GM20000 (cell line): ENCODE measurements at regions not wholly inside any gene's neighbourhood (a gene's known extent, or its start where the extent isn't known, plus 50 kb on each side); places are given as distances from the start of the nearest gene placed in this dataset.

Experiments
- DNase-seq: peaks from one replicate; pipeline ENCODE4 v3.0.0; 2012; ENCODE audit warnings: low spot score
- CTCF ChIP-seq: IDR thresholded peaks from 2 replicates; pipeline ENCODE4 v1.5.1; 2012; ENCODE audit warnings: mild to moderate bottlenecking, control low read depth; ENCODE audit errors: extremely low read depth, missing control alignments

DNA sequence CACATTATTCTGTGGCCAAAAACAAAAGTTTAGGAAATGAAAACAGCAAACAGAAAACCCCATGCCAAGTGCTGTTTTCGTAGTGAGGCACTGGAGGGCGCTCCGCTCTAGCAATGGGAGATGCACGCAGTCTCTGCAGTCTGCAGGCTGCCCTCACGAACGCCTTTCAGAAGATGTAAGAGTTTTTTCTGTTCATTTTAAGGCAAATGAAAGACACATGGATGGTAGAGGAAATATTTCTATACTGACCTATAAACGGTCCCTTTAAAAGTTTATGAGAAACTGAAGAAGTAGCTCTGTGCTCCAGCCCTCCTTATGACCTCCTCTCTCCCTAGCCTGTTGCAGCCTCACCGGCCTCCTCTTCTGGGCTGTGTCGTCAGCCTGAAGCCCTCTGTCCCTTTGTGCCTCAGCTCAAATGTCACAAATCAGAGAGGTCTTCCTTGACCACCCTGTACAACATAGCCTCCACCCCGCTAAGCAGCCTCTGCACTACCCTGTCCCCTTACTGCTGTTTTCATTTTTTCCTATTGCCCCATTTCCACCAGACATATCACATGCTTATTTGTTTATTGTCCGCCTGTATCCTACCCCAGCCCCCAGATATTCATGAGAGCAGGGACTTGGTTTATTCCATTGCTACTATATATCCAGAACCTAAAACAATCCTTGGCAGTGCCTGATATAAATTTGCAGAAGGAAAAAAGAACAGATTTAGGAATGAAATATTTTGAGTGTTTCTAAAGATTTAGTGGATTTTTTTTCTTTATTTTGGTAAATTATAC is 116.4 kb downstream of the TM9SF2 start:
- no peak for DNase-seq
- peak; percentile 53 for TF ChIP-seq CTCF

DNA sequence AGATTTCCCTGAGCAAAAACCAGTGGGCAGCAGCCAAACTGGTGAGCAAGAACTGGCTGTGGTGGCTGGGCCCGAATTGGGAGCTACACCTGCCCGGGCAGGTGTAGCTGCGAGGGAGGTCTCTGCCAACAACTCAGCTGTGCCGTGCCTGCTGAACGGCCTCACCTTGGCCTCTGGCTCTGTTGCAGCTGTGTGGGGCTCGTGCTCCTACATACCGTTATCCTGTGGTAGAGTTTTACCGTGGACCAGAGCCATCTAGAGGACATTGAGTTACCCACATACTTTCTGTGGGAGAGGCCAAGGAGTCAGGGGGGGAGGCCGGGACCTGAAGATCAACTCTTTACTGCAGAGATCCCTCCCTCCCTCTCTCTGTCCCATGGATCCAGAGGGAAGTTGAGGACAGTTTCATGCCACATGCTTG is 113.2 kb downstream of the TM9SF2 start:
- peak; percentile 30 for TF ChIP-seq CTCF
- DNase-seq, result peak; percentile 63
